IMR-90 (cell line): ENCODE measurements at regions not wholly inside any gene's neighbourhood (a gene's known extent, or its start where the extent isn't known, plus 50 kb on each side); places are given as distances from the start of the nearest gene placed in this dataset.
A peak's percentile ranks its signal among the peaks of the same experiment; 100 is the strongest.

Experiments
- BHLHE40 ChIP-seq: fragments of 150-350 bp; IDR thresholded peaks from 2 replicates; pipeline ENCODE4 v1.6.1; 2016; ENCODE audit warnings: mild to moderate bottlenecking, low read depth, low read length
- CEBPB ChIP-seq: IDR thresholded peaks from 2 replicates; pipeline ENCODE4 v1.6.1; 2012; ENCODE audit warnings: low read depth, low read length, improper control_type of control experiment
- ELK1 ChIP-seq: fragments of 150-350 bp; IDR thresholded peaks from 2 replicates; pipeline ENCODE4 v1.6.1; 2016; ENCODE audit warnings: low read depth, mild to moderate bottlenecking, low read length, moderate library complexity, borderline replicate concordance
- FOS ChIP-seq: fragments of 150-350 bp; IDR thresholded peaks from 2 replicates; pipeline ENCODE4 v1.6.1; 2016; ENCODE audit warnings: low read depth, low read length
- MAFK ChIP-seq: IDR thresholded peaks from 2 replicates; pipeline ENCODE4 v1.6.1; 2012; ENCODE audit warnings: low read depth, low read length, improper control_type of control experiment
- MAZ ChIP-seq: IDR thresholded peaks from 2 replicates; pipeline ENCODE4 v1.6.1; 2012; ENCODE audit warnings: low read depth, mild to moderate bottlenecking, low read length, improper control_type of control experiment, moderate library complexity, borderline replicate concordance
- MXI1 ChIP-seq: IDR thresholded peaks from 2 replicates; pipeline ENCODE4 v1.6.1; 2012; ENCODE audit warnings: low read depth, mild to moderate bottlenecking, low read length, moderate library complexity, borderline replicate concordance
- NFE2L2 ChIP-seq: fragments of 150-350 bp; IDR thresholded peaks from 2 replicates; pipeline ENCODE4 v1.6.1; 2016; ENCODE audit warnings: low read depth, mild to moderate bottlenecking, low read length
- POLR2A ChIP-seq: IDR thresholded peaks from 2 replicates; pipeline ENCODE4 v1.6.1; 2012; ENCODE audit warnings: mild to moderate bottlenecking, low read depth, low read length
- RAD21 ChIP-seq: IDR thresholded peaks from 2 replicates; pipeline ENCODE4 v1.6.1; 2012; ENCODE audit warnings: low read length, improper control_type of control experiment
- RCOR1 ChIP-seq: IDR thresholded peaks from 2 replicates; pipeline ENCODE4 v1.6.1; 2012; ENCODE audit warnings: mild to moderate bottlenecking, low read length, improper control_type of control experiment; ENCODE audit not compliant: insufficient replicate concordance
- RFX5 ChIP-seq: IDR thresholded peaks from 2 replicates; pipeline ENCODE4 v1.8.0; 2012; ENCODE audit warnings: low read depth, mild to moderate bottlenecking, low read length, moderate library complexity
- TF ChIP-seq, protein P1 (sequence below): conservative IDR thresholded peaks from 2 replicates; pipeline ENCODE4 v1.5.1; 2012; ENCODE audit warnings: mild to moderate bottlenecking, low read depth, low read length, improper control_type of control experiment
- TF ChIP-seq, protein P2 (sequence below): fragments of 150-350 bp; IDR thresholded peaks from 2 replicates; pipeline ENCODE4 v1.6.1; 2017; ENCODE audit warnings: mild to moderate bottlenecking, antibody characterized with exemption, low read length, low read depth

- TF ChIP-seq, protein P1, sequence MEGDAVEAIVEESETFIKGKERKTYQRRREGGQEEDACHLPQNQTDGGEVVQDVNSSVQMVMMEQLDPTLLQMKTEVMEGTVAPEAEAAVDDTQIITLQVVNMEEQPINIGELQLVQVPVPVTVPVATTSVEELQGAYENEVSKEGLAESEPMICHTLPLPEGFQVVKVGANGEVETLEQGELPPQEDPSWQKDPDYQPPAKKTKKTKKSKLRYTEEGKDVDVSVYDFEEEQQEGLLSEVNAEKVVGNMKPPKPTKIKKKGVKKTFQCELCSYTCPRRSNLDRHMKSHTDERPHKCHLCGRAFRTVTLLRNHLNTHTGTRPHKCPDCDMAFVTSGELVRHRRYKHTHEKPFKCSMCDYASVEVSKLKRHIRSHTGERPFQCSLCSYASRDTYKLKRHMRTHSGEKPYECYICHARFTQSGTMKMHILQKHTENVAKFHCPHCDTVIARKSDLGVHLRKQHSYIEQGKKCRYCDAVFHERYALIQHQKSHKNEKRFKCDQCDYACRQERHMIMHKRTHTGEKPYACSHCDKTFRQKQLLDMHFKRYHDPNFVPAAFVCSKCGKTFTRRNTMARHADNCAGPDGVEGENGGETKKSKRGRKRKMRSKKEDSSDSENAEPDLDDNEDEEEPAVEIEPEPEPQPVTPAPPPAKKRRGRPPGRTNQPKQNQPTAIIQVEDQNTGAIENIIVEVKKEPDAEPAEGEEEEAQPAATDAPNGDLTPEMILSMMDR, result no peak
- TF ChIP-seq CEBPB, result no peak
- TF ChIP-seq RFX5, result no peak
- no peak for TF ChIP-seq POLR2A
- TF ChIP-seq RAD21, result no peak
- peak; percentile 31; the same call in 1 of the 2 replicates for TF ChIP-seq MAFK
- TF ChIP-seq MXI1, result no peak
- TF ChIP-seq BHLHE40, result no peak
- no peak for TF ChIP-seq FOS
- TF ChIP-seq RCOR1, result no peak
- no peak for TF ChIP-seq MAZ
- TF ChIP-seq, protein P2, sequence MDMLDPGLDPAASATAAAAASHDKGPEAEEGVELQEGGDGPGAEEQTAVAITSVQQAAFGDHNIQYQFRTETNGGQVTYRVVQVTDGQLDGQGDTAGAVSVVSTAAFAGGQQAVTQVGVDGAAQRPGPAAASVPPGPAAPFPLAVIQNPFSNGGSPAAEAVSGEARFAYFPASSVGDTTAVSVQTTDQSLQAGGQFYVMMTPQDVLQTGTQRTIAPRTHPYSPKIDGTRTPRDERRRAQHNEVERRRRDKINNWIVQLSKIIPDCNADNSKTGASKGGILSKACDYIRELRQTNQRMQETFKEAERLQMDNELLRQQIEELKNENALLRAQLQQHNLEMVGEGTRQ, result no peak
- TF ChIP-seq NFE2L2, result no peak
- TF ChIP-seq ELK1, result no peak
These were observed 587.1 kb upstream of the HTR2C start for GRCh38 chrX:113996781-113997180.
